Activated naive CD4-positive, alpha-beta T cell treated with Interleukin-2 at 50 U/mL for 16 hours (primary cell): ENCODE measurements at regions not wholly inside any gene's neighbourhood (a gene's known extent, or its start where the extent isn't known, plus 50 kb on each side); places are given as distances from the start of the nearest gene placed in this dataset.

Experiments
- DNase-seq: peaks from one replicate; pipeline ENCODE4 v3.0.0-alpha.2; 2020

DNA sequence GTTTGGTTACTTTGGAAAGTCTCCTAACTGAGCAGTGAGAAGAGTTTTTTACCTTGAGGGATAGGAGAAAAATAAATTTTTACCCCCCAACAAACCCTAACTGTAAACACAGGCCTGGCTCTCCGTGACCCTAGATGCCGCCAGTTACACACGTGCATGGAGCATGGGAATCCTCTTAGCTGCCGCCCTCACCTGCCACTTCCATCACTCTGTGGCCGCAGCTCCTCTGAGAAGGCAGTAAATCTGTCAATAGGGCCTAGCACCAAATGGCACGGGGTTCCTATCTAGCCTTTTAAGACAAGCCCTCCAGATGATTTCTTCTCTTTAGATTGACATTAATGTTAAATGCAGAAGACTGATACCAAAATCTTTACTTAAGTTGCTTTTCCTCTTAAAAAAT, 330.3 kb upstream of the FAM241A start:
- no peak for DNase-seq

DNA sequence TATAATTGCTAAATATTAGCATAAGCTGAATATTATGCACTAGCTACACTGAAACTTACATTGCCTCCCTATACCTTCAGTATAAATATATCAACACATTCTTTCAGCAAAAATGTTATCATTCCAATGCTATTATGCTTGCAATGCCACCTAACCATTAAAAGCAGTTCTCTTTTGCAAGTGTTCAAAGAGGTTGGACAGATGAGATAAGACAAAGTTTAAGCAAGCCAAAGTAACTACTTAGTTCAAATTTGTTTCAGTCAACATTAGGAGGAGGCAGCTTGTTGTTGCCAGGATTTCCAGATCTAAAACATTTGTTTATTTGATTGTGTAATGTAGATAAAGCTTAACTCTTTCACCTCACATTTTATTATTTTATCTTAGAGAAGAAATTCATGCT, 323.9 kb upstream of the FAM241A start:
- DNase-seq = no peak

DNA sequence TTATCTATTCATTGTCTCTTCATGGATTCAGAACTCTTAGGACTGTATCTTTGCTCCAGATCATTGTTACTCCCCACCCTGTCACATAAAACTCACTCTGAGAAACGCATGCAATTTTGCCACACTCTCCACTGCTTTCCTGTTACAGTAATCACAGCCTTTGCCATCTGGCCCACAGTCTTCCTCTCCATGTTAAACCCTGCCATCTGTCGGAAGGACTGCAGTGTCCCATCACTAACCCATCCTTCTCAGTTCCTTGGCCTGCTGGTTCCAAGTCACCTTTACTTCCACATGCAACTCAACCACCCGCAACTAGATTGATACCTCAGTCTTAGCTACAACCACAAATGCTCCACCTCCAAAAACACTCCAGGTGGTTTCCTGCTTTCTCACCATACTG, 308.7 kb upstream of the FAM241A start:
- no peak for DNase-seq

DNA sequence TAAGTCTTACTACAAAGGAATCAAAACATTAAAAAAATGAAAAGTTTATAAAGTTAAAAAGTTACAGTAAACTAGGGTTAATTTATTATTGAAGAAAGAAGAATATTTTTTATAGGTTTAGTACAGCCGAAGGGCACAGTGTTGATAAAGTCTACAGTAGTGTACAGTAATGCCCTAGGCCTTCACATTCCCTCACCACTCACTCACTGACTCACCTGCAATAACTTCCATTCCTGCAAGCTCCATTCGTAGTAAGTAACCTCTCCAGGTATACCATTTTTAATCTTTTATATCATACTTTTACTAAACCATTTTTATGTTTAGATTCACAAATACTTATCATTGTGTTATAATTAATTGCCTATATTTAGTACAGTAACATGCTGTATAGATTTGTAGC, 307.5 kb upstream of the FAM241A start:
- no peak for DNase-seq

DNA sequence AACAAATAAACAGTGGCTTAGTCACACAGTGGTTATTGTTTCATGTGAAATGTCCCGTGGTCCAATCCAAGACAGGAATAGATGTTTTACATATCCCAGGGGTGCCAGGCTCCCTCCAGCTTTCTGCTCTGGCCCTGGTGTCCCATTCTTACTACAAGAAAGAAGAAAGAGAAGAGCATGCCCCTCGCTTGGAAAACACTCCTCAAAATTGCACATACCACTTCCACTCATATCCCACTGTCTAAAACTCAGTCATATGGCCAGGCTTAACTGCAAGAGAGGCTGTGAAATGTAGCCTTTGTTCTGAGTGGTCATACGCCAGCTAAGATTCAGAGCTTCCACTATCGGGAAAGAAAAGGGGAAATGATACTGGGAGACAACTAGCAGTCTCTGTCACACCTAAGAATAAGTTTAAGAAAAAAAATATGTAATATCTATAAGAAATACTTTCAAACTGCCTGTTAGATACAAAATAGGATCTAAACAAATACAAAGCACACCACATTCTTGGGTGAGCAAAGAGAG, 306.8 kb upstream of the FAM241A start:
- DNase-seq = no peak

DNA sequence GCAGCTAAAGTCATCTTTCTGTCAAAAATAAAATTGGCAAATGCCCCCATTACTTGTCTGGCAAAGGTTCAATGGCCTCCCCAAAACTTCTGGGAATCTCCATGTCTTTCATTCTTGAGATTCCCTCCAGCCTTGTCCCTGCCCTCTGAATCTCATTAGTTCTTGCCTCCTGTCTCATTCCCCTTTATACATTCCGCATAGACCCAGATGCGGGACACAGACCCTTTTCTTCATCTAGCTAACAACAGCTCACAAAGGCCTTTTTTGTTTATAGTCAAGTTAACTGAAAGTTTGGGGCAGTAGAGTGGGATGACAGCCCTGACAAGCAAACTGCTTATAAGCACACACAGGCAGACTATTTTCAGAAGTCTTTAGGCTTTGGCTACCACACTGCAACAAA, 306.1 kb upstream of the FAM241A start:
- DNase-seq = no peak

DNA sequence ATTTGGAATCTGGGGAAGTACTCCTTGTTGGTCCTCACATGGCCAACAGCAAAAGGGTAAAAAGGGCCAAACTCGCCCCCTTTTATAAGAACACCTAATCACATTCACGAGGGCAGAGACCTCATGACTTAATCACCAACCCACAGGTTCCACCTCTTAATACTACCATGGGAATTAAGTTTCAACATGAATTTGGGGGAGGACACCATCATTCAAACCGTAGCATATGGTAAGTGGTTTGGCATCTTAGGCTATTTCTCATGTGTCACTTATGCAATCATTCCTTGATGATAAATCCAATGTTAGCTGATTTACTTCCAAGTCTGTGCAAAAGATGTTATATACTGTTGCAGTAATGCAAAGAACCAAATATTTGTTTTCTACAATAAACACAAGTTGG, 302.9 kb upstream of the FAM241A start:
- no peak for DNase-seq

DNA sequence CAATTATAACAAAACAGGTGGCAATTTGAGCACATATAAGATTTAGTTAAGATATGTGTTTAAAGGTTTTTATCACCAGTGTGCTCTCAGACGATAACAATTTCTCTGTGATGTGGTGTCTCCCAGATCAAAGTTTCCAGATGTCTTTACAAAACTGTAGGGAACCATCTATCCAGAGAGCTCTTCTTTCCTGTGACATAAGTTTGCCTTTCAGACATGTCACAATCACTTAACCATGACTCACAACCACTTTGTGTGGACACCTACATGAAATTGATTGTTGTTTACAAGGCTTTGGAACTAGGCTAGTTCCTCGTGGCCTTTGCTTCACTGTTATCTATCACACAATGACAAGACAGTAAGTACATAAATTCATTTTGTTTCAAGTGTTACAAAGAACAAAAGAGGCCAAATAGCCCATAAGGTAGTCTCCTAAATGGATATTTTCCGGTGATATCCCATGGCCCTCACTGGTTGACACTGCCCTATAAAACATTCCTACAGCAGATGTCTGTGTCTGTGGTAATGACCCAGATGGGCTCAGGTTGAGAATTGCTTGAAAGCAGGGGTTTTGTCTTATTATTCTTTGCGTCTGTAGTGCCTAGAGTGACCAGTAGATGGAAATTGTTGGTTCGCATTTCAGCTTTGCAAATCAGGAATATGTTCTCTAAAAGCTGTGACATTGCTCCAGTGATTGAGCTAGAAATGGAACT, 297.8 kb upstream of the FAM241A start:
- DNase-seq = no peak

DNA sequence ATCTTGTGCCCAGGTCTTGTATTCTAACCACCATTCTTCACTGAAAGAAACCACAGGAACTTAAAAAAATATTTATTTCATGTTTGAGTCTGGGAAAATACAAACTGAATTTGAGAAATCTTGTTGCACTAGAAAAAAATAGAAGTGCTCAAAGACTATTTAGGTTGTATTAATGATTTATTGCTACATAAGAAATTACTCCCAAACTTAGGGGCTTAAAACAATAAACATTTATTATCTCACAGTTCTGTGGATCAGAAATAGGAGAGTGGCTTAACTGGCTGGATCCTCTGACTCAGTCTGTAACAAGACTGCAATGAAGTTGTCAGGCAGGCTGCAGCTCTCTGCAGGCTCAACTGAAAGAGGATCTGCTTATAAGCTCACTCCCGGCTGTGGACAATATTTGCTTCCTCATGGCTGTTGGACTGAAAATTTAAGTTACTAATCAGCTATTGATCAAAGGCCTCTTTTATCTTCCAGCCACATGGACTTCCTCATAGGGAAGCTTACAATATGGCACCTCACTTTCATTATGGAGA, 295.4 kb upstream of the FAM241A start:
- no peak for DNase-seq

DNA sequence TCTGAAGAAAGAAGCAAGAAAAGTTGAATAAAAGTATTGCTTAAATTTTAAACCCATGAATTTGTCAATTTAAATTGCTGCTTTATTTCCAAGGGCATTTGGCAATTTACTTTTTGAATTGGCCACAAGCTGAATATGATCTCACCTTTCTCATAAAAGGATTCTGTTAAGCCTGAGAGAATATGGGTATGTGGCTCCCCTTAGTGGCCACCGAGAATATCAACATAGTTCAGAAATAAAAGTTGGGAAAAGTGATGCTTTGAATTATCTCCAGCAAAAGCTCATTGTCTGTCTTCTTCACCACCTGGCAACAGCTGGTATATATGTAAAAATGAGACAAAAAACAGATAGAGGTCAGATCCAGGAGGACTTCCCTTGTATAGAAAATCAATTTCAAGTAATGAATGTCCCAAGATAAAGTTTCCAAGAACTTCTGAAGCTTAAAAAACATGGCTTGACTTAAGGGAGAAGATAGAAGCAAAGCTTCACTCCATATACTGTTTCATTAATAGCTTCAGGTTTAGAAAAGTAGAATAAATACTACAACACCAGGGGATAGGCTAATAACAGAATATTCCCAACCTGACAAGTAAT, 290.7 kb upstream of the FAM241A start:
- no peak for DNase-seq

DNA sequence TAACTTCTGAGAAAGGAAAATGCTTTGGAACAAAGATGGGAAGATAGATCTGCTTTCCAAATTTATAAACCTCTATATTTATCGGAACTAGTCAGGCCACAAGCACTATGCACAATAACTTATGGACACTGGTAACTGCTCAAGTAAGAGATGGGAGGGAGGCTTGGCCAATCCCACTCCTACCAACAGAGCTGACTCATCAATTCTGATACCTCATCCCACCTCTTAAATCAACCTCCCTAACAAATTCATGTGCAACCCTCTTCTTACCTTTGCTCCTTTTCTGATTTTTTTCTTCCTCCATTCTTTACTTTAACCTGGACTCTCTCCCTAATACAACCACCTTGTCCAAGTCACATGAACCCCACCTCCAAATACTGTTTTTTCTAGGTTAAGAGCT, 289.9 kb upstream of the FAM241A start:
- no peak for DNase-seq

DNA sequence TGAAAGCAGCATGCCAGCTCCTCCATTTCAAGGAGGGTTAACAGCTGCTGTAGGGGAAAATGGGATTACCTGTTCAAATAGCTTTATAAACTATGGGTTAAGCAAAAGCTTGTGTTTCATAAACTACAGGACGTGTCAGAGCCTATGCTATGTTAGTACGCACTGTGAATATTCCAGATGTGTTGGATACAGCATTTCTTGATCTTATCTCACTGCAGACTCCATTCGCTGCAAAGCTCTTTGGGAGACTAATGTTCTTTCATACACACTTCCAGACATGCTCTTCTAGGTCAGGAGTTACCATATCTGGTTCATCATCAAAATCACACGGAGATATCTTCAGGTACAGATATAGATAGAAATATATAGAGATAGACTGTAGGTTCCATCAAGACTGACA, 281.2 kb upstream of the FAM241A start:
- no peak for DNase-seq

DNA sequence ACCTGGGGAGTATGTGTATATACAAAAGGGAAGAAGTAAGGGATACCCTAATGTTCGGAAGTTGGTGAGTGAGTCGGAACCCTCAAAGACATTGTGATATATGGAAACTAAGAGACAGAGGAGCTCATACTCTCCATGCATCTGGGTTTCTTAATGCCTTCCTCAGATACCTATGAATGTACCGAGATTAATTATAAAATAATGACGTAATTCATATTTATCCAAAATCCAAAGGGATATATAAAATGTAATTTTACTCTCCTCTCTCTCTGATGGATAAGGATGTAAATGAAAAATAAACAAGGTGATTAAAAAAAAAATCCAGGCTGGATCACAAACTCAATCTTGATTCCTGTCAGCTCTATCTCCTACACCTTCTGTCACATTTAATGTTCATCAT, 275.9 kb upstream of the FAM241A start:
- DNase-seq = no peak

DNA sequence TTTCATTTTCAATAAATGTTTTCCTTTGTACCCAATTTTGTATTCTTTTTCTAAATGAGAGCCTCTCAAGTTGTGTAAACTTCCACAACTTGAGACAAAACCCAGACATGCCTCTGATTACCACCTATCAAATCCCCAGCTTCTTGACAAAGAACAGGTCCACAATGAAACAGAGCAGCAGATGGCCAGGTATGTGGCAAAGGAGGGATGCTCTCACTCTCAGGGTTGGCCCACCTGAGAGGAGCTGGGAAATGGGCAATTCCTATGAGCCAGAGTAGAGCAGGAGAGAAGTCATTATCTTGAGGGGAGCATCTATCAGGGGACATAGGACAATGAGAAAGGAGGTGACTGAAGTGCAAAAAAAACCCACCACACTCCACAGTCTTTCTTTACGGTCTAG, 273.5 kb upstream of the FAM241A start:
- DNase-seq = no peak

DNA sequence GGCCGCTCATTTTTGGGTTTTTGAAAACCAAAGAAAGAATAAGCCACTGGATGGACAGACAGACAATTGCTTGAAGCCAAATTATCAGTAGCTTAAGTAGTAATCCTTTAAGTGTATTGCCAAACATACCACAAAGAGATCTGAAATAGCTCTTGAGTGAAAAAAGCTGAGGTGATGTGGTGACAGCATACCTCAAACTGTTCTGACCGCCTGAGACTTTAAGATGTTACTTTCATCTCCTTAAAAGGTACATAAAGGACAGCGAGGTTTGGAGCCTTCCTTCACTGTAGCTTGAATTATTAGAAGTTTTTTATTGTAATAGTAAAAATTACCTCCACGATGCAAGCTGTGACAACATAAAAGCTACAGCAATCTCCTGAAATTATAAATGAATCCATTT, 271.5 kb upstream of the FAM241A start:
- DNase-seq = no peak

DNA sequence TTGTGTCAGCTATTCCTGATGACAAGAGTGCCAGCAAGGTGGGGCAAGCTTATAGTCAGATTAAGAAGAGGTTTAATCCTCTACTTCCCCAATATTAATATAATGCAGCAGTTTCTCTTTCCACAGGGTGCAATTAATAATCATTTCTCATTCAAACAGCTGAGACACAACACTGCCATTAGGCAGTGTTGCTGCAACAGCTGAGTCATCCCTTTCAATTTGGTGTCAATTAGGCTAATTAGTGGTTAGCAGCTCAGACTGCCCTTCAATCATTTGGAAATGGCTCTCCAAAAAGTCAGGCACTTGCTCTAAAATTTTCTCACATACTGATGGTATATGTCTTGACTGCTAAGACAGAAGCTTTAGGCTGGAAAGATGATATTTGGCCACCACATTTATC, 265.7 kb upstream of the FAM241A start:
- no peak for DNase-seq

DNA sequence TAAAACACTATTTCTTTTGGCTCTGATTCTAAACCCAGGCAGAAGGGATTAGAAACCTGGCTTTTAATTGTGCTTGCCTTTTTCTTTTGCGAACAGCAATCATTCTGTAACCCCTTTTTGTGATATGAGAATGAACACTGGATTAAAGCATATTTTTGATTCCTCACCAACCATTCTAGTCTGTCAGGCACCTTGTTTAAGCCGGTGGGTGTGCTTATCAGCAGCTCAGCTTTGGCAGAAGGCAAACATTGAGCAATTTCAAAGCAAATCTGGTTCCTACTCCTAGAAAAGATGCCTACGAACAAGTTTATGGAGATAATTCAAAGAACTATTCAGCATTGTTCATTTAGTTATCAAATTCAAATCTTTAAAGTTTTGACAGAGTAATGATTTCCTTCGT, 265.1 kb upstream of the FAM241A start:
- no peak for DNase-seq

DNA sequence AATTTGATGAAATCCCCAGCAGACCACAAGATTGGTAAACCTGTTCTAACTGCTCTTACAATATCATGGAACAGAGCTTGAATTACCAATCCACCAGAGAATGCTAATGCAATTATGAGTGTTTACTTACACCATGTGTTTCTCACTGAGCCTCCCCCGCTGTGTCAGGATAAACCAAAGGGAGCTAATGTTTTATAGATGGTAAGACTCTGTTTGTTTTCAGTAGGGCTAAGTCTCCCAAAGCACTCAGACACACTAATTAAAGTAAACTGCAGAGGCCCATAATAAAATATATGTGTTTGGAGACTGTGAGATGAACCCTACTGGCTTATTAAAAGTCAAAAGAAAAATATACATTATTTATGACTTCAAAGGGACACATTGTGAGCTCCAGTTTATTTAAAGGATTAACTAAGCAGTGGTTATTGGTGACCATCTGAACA, 261.7 kb upstream of the FAM241A start:
- DNase-seq = no peak

DNA sequence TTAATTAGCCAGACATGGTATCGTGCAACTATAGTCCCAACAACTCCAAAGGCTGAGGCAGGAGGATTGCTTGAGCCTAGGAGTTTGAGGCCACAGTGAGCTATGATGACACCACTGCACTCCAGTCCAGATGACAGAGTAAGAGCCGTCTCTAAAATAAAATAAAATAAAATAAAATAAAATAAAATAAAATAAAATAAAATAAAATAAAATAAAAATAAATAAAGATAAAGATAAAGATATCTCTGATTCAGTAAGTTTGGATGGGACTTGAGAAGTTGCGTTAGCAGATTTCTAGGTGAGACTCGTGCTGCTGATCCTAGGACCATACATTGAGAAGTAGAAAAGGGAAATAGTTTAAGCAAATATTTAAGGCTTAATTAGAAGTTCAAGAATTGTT, 254.8 kb upstream of the FAM241A start:
- no peak for DNase-seq

DNA sequence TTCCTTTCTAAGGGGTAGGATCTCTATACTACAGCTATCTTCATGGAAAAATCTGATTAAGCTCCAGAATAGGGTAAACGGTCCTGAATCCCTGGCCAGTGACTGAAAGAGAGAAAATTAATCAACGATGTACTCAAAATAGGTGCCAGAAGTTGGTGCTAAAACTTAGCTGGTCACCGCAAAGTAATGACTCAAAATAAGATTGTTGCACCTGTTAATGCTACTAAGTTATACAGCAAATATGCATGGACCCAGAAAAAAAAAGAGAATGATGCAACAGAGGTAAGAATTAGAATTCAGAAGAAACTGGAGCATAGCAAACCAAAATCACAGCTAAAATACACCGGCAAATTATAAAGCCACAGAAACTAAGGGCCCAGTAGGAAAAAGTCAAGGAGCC, 239.7 kb upstream of the FAM241A start:
- DNase-seq = no peak

DNA sequence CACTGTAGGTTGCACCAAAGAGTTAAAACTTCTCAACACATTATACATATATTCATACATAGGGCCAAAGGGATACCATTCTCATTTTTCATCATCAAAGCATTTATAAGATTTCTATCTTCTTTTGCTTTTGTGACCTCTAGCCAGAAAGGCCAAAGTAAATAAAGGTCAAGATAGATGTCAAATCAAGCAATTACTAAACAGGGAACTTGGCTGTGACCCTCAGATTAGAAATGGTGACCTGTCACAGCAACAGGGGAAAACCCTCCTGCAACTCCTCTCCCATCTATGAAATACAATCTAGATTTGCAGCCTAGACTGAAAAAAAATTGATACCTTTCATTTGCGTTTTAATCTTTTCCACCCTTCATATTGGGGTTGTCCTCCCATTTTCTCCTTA, 225.6 kb upstream of the FAM241A start:
- DNase-seq = no peak

DNA sequence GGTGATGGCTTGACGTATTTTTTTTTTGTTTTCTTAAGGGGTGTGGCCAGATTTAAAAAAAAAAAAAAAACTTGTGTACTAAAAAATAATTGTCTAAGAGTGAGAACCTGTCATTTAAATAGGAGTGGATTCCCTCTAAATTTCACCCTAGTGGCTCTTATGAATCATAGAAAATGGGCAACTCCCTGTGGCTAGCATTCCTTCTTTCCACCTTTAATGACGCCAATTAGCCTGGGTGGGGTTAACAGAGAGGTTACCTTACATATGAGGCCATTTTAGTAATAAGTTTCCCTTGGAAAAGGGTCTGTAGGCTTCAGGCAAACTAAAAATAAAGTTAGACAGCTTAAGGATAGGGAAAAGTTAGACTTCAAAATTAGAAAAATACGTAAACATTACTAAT, 223.5 kb upstream of the FAM241A start:
- DNase-seq = no peak

DNA sequence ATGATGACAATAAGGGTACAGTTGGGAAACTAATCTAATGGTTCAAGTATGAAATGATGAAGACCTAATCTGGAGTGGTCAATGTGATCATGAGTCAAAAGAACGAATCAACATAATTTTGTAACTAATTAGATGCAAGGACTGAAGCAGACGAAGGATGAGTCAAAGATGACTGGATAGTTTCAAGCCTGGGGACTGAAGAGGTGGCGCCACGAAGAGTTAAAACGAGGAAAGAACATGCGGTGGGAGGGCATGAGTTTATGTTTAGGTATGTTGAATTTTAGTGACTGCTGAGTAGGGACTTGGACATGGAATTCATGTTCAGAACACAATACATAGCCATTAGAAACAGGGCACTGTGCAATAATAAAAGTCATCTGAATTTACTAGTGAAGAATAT, 221.5 kb upstream of the FAM241A start:
- no peak for DNase-seq

DNA sequence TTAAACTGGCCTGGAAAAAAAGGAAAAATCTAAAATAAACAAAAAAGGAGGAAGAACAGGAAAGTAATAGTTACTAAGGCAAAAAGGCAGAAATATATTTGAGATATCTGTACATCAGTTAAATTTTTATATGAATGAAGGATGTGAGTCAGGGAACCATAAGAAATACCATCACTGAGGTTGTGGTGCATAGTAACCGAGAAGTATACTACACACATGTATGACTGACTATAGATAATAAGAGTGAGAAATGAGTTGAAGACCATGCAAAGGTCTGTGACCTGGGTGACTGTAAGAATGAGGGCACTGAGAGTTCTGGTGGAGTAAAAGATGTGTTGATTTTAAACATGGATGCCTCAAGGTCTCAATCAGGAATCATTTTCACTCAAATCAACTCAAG, 220.6 kb upstream of the FAM241A start:
- no peak for DNase-seq

DNA sequence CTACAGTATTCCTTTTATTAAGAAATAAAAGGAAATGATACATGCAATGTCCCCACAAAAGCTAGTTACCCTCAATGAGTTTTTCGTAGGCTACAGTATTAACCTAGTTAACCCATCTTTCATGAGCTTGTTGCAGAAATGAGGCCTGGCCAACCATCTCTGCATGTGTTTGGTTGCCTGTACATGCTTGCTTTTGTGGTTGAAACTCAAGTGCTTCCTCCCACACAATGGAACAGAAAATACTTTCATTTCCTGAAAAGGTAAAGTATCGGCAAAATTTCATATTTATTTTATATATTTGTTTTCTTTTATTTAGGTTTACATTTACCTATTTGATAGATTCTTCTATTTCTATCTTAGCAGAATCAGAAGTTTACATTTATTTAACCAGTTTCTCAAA, 214.6 kb upstream of the FAM241A start:
- DNase-seq = no peak
